HG03039 (cell line): ENCODE measurements at regions not wholly inside any gene's neighbourhood (a gene's known extent, or its start where the extent isn't known, plus 50 kb on each side); places are given as distances from the start of the nearest gene placed in this dataset.
"Not testable (repeated sequence)": the region's sequence is repeated elsewhere in the genome, so short reads cannot be mapped to it uniquely, and the experiment has no call there.

Experiments
- ATAC-seq: cut with Tn5 transposase; IDR thresholded peaks from one replicate; pipeline ENCODE4 v1.9.1; 2021; ENCODE audit warnings: mild to moderate bottlenecking, moderate library complexity; ENCODE audit not compliant: unreplicated experiment

GRCh38 chr4:79266136-79266535 lies 59.7 kb downstream of the NAA11 start:
- ATAC-seq: no peak

DNA sequence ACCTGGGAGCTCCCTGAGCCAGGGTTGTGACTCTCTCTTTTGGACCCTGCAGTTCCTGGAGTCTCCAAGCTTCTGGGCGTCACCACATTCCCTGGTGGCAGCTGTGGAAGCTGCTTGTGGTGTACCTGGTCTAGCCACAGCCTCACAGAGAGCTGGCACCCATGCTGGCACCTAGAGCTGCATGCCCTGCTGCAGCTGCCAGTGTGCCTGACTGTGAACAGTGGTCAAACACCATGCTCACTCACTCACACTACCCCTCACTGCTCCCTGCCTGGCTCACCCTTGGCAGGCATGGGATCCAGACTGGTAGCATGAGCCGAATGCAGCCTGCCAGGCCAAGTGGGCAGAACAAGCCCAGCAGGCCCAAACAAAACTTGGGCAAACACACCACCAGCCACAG lies 66.6 kb downstream of the NAA11 start:
- ATAC-seq: no peak

GRCh38 chr4:79258614-79259176 lies 67.2 kb downstream of the NAA11 start:
- no peak for ATAC-seq

DNA sequence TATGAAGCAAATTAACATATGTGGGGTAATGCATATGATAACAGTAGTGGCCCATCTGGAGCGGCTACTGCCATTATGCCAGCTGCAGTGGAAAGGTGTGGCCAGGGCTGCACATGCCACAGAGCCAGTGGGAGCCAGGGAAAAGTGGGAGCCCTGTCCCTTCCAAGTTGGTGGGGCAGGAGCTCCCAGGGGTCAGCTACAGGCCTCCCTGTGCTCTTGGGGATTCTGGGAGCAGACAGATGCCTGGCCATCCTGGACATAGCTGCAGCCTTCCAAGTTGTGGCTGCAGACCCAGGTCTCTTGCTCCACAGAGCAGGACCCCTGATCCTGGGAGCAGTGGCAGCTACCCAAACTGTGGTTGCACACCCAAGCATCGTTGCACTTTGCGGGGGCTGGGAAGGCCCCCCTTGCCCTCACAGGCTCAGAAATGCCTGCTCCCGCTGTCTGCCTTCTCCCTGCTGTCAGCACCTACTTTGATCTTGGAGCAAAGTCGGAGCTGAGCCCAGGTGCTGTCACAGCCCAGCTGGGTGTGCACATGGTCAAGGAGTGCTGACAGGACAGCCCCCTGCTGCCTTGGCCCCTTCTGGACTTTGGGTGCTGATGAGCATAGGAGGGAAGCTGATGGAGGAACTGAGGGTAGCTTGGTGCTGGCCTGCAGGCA lies 67.8 kb downstream of the NAA11 start:
- no peak for ATAC-seq

DNA sequence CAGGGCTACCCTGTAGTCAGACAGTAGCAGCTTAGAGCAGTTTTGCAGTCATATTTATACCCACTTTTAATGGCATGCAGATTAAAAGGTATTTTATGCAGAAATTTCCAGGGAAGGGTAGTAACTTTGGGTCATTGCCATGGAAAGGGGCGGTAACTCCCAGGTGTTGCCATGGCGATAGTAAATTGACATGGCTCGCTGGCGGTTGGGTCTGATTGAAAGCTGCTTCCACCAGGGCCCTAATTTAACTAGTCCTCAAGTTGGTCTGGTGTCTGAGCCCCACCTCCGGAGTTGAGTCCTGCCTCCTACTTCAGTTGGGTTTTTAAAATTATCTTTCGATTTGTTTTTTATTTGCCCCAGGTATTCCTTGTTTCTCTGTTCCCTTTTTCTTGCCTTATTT lies 70.1 kb downstream of the NAA11 start:
- ATAC-seq: no peak

- ATAC-seq: no peak
Observed at GRCh38 chr4:79253924-79254323, 71.9 kb downstream of the NAA11 start.

GRCh38 chr4:79253168-79253567 lies 72.7 kb downstream of the NAA11 start:
- ATAC-seq: no peak

DNA sequence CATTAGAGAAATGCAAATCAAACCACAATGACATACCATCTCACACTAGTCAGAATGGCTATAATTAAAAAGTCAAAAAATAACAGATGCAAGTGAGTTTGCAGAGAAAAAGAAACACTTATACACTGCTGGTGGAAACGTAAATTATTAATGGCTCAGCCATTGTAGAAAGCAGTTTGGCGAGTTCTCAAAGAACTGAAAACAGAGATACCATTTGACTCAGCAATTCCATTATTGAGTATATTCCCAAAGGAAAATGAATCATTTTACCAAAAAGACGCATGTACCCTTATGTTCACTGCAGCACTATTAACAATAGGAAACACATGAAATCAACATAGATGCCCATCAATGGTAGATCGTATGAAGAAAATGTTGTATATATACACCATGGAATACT lies 75.0 kb downstream of the NAA11 start:
- no peak for ATAC-seq

DNA sequence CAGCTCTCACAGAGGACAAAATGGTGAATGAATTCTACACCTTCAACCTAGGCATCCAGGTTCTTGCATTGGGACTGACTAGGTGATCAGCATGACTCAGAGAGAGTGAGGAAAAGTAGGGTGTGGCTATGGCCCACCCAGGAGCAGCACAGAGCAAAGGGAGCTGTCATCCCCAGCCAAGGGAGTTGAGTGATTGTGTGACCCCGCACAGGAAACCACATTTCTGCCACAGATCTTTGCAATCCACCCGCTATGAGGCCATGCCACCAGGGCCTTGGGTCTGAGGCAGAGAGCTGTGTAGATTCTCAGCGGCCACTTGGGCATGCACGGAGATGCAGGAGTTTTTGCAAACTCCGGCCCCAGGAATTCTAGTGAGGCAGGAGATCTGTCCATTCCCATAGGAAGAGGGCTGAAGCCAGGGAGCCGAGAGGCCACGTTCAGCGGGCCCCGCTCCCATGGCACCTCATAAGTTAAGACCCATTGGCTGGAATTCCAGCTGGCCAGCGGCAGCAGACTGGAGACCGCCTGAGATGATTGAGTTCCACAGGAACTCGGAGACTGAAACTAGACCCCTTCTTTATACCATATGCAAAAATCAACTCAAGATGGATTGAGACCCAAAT lies 75.9 kb downstream of the NAA11 start:
- no peak for ATAC-seq

- ATAC-seq: no peak
Observed at GRCh38 chr4:79248610-79249009, 77.3 kb downstream of the NAA11 start.

DNA sequence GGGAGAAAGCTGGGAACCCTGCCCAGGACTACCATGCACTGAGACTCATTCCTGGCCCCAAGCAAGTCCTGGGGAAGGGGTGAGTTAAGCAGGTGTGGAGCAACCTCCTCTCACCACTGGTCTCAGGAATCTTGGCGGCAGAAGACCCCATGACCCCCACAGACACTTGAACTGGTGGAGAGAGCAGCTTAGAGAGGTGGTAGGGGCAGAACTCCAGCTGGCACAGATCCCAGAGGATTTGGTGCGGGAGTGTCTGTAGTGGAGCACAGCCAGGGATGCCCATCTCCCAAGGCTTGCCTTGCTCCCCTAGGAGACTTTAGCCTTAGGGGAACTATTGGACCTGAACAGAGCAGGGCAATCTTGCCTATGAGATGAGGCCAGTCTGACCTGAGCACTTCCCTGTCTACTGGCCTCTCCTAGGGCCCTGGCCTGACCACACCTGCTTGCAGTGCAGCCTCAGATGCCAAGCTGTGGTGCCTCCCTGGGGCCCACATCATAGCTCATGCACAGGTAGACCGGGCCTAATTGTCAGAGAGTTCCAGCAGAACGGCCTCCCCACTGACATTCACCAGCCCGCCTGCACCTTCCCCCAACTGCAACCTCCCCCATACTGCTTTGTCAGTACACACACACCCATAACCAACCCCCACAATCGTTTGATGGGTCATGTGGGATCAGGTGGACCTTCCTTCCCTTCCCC lies 78.0 kb downstream of the NAA11 start:
- no peak for ATAC-seq

DNA sequence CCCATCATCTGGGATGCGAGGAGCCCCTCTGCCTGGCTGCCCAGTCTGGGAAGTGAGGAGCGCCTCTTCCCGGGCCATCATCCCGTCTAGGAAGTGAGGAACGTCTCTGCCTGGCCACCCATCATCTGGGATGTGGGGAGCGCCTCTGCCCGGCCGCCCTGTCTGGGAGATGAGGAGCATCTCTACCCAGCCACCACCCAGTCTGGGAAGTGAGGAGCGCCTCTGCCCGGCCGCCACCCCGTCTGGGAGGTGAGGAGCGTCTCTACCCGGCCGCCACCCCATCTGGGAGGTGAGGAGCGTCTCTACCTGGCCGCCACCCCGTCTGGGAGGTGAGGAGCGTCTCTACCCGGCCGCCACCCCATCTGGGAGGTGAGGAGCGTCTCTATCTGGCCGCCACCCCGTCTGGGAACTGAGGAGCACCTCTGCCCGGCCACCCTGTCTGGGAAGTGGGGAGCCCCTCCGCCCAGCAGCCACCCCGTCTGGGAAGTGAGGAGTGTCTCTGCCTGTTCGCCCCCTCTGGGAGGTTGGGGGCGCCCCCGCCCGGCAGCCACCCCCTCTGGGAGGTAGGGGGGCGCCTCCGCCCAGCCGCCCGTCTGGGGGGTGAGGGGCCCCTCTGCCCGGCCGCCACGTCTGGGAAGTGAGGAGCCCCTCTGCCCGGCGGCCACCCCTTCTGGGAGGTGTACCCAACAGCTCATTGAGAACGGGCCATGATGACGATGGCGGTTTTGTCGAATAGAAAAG lies 80.5 kb downstream of the NAA11 start:
- not testable (repeated sequence) for ATAC-seq

GRCh38 chr4:79241846-79242245 lies 84.0 kb downstream of the NAA11 start:
- ATAC-seq: no peak

DNA sequence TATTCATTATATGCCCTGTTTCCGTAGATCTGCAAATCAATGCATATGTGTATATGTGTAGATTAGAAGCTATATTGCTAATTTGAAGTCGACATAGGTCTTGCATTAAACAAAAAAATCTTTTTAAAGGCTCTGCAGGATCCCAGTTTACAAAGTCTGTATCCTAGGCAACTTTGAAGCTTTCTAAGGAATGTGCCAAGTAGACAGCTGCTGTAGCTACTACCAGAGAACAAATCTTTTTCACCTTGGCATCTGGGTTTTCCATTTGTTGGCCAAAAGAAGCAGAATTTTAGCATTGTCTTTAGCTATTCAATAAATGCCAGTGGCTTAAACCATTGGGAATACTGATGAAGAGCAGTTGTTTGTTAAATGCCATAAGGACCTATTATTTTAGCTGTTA lies 88.0 kb downstream of the NAA11 start:
- ATAC-seq: no peak

- ATAC-seq: no peak
Observed at GRCh38 chr4:79236785-79237184, 89.1 kb downstream of the NAA11 start.

DNA sequence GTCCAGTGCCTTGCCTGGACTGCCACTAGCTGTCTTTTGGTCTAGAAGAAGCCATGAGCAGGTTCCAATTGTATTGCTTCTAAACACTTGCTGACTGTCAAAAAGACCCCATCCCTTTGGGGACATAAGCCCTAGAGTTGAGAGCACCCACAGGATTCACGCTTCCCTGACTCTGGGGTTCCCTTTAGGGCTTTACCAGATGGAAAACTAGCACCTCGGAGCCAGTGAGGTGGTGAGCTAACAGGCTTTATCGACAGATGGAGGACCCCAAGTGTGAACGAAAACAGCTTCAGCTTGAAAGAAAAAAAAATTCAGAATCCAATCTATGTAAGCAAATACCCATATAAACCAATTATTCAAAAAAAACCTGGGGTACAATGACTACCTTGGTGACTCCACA lies 90.8 kb downstream of the NAA11 start:
- ATAC-seq: no peak

GRCh38 chr4:79233820-79234219 lies 92.0 kb downstream of the NAA11 start:
- ATAC-seq: no peak

DNA sequence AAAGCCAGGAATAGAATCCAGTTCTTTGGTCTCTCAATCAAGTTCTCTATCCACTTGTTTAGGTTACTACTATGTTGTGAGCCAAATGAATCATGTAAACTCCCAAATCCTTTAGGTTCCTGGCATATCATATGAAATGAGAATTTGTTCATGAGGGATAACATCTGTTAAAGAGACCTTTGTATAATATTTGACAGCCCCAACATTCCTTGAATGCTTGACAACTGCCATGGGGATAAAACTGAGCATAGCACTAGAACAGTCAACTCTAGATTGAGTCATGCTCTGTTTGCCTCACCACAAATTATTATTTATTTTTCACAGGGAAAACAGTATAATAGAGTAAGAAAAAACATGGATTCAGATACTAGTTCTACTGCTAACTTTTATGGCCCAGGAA lies 93.3 kb downstream of the NAA11 start:
- ATAC-seq: no peak

GRCh38 chr4:79227860-79228259 lies 98.0 kb downstream of the NAA11 start:
- ATAC-seq: no peak

- no peak for ATAC-seq
Observed at GRCh38 chr4:79225360-79225759, 100.5 kb downstream of the NAA11 start.

- no peak for ATAC-seq
Observed at GRCh38 chr4:79224777-79225104, 101.1 kb downstream of the NAA11 start.
